ENCODE measurements at regions not wholly inside any gene's neighbourhood (a gene's known extent, or its start where the extent isn't known, plus 50 kb on each side); places are given as distances from the start of the nearest gene placed in this dataset.
A peak's percentile ranks its signal among the peaks of the same experiment; 100 is the strongest.

- DNase-seq: no peak
These were observed 1130.3 kb upstream of the CDH2 start for GRCh38 chr18:29307231-29307630.

DNA sequence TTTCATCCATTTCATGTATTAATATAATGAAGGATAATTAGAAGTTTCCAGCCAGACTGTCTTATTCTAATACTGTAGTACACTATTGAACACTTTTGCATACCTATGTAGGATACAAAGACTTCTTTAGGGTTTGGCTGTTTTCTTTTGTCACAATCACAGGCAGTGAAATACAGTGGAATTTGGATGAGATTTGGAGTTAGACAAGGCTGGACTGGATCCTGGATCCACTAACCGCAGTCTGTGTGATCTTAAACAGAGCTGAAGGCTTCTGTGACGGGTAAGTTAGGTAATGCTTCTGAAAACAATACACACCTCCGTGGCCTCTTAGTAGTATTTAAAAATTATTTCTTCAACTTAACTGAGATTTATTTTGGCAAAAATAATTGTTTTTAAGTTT is 1128.6 kb upstream of the CDH2 start:
- no peak for DNase-seq

GRCh38 chr18:29301048-29301447 is 1124.1 kb upstream of the CDH2 start:
- DNase-seq: no peak

DNA sequence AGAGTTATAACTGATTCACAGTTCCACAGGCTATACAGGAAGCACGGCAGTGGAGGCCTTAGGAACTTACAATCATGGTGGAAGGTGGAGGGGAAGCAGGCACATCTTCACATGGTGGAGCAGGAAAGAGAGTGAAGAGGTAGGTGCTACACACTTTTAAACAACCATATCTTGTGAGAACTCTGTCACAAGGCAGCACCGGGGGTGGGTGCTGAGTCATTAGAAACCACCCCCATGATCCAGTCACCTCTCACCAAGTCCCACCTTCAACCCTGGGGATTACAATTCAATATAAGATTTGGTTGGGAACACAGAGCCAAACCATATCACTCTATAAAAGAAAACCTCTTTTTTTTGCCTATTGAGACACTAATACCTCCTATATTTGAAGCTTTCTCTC is 1108.5 kb upstream of the CDH2 start:
- no peak for DNase-seq

- DNase-seq: no peak
These were observed 1094.6 kb upstream of the CDH2 start for GRCh38 chr18:29271501-29271900.

DNA sequence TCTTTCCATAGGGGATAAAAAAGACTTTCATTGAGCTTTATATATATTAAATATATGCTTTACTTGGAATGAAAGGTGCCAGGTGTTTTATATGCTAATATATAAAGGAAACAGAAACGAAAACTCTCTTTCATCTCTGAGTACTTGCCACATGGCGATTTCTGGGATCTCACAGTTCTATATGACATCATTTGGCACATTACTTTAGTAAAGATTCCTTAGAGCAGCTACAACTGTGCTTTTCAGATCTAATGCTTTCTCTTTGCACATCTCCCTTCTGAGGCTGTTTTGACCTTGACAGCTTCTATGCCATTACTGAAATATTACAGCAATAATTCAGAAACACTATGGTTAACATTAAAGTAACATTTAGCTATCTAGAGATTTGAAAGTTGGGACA is 1082.9 kb upstream of the CDH2 start:
- DNase-seq: no peak

DNA sequence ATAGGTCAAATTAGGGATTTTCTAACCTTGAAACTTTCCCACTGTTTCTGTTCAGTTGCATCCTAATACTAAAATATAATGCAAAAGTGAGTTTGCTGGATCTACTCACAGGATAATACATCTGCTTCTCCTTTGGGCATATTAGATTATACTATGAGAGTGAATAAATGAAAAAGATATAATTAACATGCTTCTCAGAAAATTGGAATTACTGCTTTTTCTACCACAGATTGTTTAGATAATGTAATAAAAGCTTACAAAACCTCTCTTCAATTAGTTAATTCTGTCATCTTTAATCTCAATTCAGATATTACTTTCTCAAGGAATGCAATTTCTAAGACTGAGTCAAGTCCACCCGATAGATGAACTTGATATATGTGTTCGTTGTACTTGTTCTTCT is 1077.2 kb upstream of the CDH2 start:
- DNase-seq: no peak

GRCh38 chr18:29251681-29252080 is 1074.8 kb upstream of the CDH2 start:
- no peak for DNase-seq

- DNase-seq: no peak
These were observed 1073.9 kb upstream of the CDH2 start for GRCh38 chr18:29250843-29251242.

DNA sequence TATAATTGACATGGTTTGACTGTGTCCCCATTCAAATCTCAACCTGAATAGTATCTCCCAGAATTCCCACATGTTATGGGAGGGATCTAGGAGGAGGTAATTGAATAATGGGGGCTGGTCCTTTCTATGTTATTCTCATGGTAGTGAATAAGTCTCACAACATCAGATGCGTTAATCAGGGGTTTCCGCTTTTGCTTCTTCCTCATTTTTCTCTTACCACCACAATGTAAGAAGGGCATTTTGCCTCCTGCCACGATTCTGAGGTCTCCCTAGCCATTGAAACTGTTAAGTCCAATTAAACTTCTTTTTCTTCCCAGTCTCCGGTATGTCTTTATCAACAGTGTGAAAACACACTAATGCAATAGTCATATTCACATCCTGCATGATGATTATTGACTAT is 1073.3 kb upstream of the CDH2 start:
- no peak for DNase-seq

GRCh38 chr18:29248805-29249204 is 1071.9 kb upstream of the CDH2 start:
- peak in 1 of 2 donors; percentile 14 for DNase-seq

GRCh38 chr18:29241199-29241598 is 1064.3 kb upstream of the CDH2 start:
- DNase-seq: no peak

DNA sequence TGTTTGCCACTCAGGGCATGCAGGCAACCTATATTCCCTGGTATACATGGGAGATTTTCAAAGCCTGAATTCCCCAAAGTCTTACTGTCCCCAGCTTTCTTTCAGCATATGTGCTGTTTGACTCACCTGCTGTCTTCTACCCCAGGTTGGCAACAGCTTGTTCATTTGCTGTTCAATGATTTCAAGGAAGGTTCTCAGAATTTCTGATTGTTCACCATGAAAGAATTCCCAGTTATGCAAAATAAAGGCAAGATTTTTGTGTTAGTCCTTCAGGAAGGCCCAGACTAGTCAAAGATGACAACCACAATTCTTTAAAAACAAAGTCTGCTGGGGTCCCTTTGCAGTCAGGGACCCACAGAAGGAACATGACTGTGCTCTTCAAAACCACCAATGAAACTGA is 1057.8 kb upstream of the CDH2 start:
- DNase-seq: no peak

DNA sequence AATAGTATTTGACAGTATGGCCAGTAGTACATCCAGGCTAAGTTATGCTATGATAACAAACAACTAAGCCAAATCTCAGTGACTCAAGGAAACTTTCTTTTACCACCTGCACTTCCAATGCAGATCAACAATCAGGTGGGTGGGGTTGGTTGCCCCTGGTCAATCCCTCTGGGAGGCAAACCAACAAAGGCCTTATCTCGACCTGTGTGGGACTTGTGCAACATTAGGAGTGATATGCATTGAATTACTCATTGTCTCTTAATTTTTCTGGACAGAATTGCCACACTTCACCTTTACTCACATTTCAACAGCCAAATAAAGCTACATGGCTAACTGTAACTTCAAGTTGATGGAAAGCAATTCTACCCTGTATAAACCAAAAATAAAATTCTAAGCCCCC is 1049.3 kb upstream of the CDH2 start:
- DNase-seq: no peak

GRCh38 chr18:29225351-29225750 is 1048.4 kb upstream of the CDH2 start:
- no peak for DNase-seq

- DNase-seq: no peak
These were observed 1041.2 kb upstream of the CDH2 start for GRCh38 chr18:29218091-29218490.

- no peak for DNase-seq
These were observed 1040.4 kb upstream of the CDH2 start for GRCh38 chr18:29217124-29217915.

GRCh38 chr18:29198834-29199233 is 1021.9 kb upstream of the CDH2 start:
- DNase-seq: no peak

- no peak for DNase-seq
These were observed 1019.4 kb upstream of the CDH2 start for GRCh38 chr18:29196307-29196706.

GRCh38 chr18:29191263-29191662 is 1014.3 kb upstream of the CDH2 start:
- DNase-seq: no peak

DNA sequence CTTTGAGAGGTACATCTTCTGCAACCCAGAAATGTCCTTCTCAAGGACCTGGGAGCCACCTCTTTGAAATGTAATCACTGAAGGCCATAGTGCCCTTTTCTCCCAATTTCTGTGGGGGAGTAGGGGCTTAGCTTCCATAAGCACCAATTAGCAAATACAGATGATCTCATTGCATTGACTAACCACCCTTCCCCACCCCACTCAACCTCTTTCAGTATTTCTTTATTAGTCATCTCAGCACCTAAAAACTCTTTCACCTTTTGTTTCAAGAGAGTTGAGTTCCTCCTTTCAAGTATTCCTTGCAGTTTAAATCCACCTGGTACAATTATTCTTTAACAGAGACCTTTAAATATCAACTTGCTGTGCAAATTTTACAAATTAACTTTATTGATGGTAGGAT is 1011.8 kb upstream of the CDH2 start:
- no peak for DNase-seq

GRCh38 chr18:29185801-29186200 is 1008.9 kb upstream of the CDH2 start:
- no peak for DNase-seq

GRCh38 chr18:29184654-29185053 is 1007.7 kb upstream of the CDH2 start:
- no peak for DNase-seq

DNA sequence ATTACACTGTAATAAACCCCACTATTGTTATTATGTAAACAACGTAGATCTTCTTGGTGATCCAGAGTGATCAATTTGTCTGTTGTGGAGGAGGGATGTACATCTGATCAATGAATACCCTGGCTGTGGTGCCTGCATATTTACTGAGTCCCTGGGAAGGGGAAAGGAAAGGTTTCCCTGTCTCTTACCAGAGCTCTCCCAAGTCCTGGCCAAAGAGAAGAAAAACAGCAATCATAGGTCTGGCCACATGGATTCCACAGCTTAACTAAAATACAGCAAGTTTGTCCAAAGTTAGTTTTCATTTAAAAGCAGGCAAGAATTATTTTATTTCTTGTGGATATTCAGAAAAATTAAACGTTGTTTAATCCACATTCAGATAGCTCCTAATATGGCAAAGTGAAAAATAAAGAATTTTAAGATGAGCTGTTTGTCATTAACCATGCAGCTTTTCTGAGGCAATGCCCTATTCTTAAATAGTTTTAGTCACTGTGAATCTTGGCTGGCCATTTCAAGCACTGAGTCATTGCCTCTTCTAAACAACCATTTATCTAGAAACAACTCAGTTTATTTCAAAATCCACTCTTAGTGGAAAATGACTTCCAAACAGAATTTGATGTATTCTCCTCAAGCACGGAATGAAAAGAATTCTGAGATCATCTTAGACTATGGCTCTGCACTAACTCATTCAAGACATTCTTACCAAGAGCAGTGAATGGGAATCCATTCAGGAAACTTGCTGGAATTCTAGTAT is 1004.4 kb upstream of the CDH2 start:
- DNase-seq: no peak

- no peak for DNase-seq
These were observed 999.8 kb upstream of the CDH2 start for GRCh38 chr18:29176681-29177080.
